ENCODE measurements at regions not wholly inside any gene's neighbourhood (a gene's known extent, or its start where the extent isn't known, plus 50 kb on each side); places are given as distances from the start of the nearest gene placed in this dataset.

- H3K4me1 Mint-ChIP-seq (ENCODE audit: low read depth, unreplicated experiment), result peaks cover 7% of the 10 kb centered on the region
- Histone ChIP-seq H3K27me3 (ENCODE audit: insufficient read depth, low read length) (no peaks in the 10 kb centered on the region), H3K36me3 (ENCODE audit: insufficient read depth, low read length) (no peaks in the 10 kb centered on the region), H3K79me2 (ENCODE audit: insufficient read depth, low read length) (no peaks in the 10 kb centered on the region), H3K4me1 (ENCODE audit: insufficient read depth, low read length) (no peaks in the 10 kb centered on the region), H2AFZ (ENCODE audit: low read depth, low read length) (no peak overlapping the region), H3K4me2 (ENCODE audit: low read length) (no peak overlapping the region), H3K9ac (ENCODE audit: low read length) (no peak overlapping the region), H3K27ac (ENCODE audit: low read depth, low read length) (no peak overlapping the region), H3K9me3 (ENCODE audit: insufficient read depth, low read depth, low read length) (no peaks in the 10 kb centered on the region), H4K20me1 (ENCODE audit: insufficient read depth, low read length) (no peaks in the 10 kb centered on the region), H3K4me3 (ENCODE audit: insufficient read depth, low read depth, low read length) (no peak overlapping the region)
- no peak for TF ChIP-seq EZH2 (IDR thresholded peaks at IDR 0.05; ENCODE audit: insufficient read depth, low read length)
- TF ChIP-seq CTCF (IDR thresholded peaks at IDR 0.05; ENCODE audit: insufficient read depth, low read depth, low read length), result no peak
- no peak overlapping the region for H3K27ac Mint-ChIP-seq (ENCODE audit: unreplicated experiment)
- no peaks in the 10 kb centered on the region for H3K27me3 Mint-ChIP-seq (ENCODE audit: low read depth, unreplicated experiment)
- no peaks in the 10 kb centered on the region for H3K36me3 Mint-ChIP-seq (ENCODE audit: low read depth, unreplicated experiment)
- no peaks in the 10 kb centered on the region for H3K9me3 Mint-ChIP-seq (ENCODE audit: unreplicated experiment)
- no peak overlapping the region for H3K4me3 Mint-ChIP-seq (ENCODE audit: unreplicated experiment)
- DNase-seq (ENCODE audit: low read depth) (no peak), FAIRE-seq (peak; percentile 81)
Observed at GRCh38 chrX:109936598-109936997, 66.3 kb upstream of the TMEM164 start.

- FAIRE-seq (no peak), DNase-seq (ENCODE audit: low read depth) (no peak)
- H3K36me3 Mint-ChIP-seq (ENCODE audit: low read depth, unreplicated experiment), result no peaks in the 10 kb centered on the region
- Histone ChIP-seq H3K27me3 (ENCODE audit: insufficient read depth, low read length) (no peaks in the 10 kb centered on the region), H3K4me2 (ENCODE audit: low read length) (no peak overlapping the region), H3K4me1 (ENCODE audit: insufficient read depth, low read length) (no peaks in the 10 kb centered on the region), H3K27ac (ENCODE audit: low read depth, low read length) (no peak overlapping the region), H4K20me1 (ENCODE audit: insufficient read depth, low read length) (no peaks in the 10 kb centered on the region), H3K9me3 (ENCODE audit: insufficient read depth, low read depth, low read length) (no peaks in the 10 kb centered on the region), H3K9ac (ENCODE audit: low read length) (no peak overlapping the region), H3K79me2 (ENCODE audit: insufficient read depth, low read length) (no peaks in the 10 kb centered on the region), H3K36me3 (ENCODE audit: insufficient read depth, low read length) (no peaks in the 10 kb centered on the region), H2AFZ (ENCODE audit: low read depth, low read length) (no peak overlapping the region), H3K4me3 (ENCODE audit: insufficient read depth, low read depth, low read length) (no peak overlapping the region)
- peaks cover 1% of the 10 kb centered on the region for H3K4me1 Mint-ChIP-seq (ENCODE audit: low read depth, unreplicated experiment)
- no peak overlapping the region for H3K4me3 Mint-ChIP-seq (ENCODE audit: unreplicated experiment)
- H3K9me3 Mint-ChIP-seq (ENCODE audit: unreplicated experiment), result no peaks in the 10 kb centered on the region
- peaks cover 4% of the 10 kb centered on the region for H3K27me3 Mint-ChIP-seq (ENCODE audit: low read depth, unreplicated experiment)
- no peak overlapping the region for H3K27ac Mint-ChIP-seq (ENCODE audit: unreplicated experiment)
- TF ChIP-seq CTCF (IDR thresholded peaks at IDR 0.05; ENCODE audit: insufficient read depth, low read depth, low read length) (no peak), EZH2 (IDR thresholded peaks at IDR 0.05; ENCODE audit: insufficient read depth, low read length) (no peak)
Observed at GRCh38 chrX:109939498-109939897, 63.4 kb upstream of the TMEM164 start.

- no peaks in the 10 kb centered on the region for H3K4me1 Mint-ChIP-seq (ENCODE audit: low read depth, unreplicated experiment)
- no peaks in the 10 kb centered on the region for H3K4me1 ChIP-seq (ENCODE audit: insufficient read depth, low read length)
- H3K9ac ChIP-seq (ENCODE audit: low read length), result no peak overlapping the region
- no peaks in the 10 kb centered on the region for H3K9me3 ChIP-seq (ENCODE audit: insufficient read depth, low read depth, low read length)
- H3K9me3 Mint-ChIP-seq (ENCODE audit: unreplicated experiment), result no peaks in the 10 kb centered on the region
- H2AFZ ChIP-seq (ENCODE audit: low read depth, low read length), result no peak overlapping the region
- H3K27me3 Mint-ChIP-seq (ENCODE audit: low read depth, unreplicated experiment), result peaks cover 4% of the 10 kb centered on the region
- H3K4me3 ChIP-seq (ENCODE audit: insufficient read depth, low read depth, low read length), result no peak overlapping the region
- no peaks in the 10 kb centered on the region for H3K27me3 ChIP-seq (ENCODE audit: insufficient read depth, low read length)
- FAIRE-seq, result peak; percentile 54
- H3K79me2 ChIP-seq (ENCODE audit: insufficient read depth, low read length), result no peaks in the 10 kb centered on the region
- H3K4me2 ChIP-seq (ENCODE audit: low read length), result no peak overlapping the region
- TF ChIP-seq CTCF (IDR thresholded peaks at IDR 0.05; ENCODE audit: insufficient read depth, low read depth, low read length) (no peak), EZH2 (IDR thresholded peaks at IDR 0.05; ENCODE audit: insufficient read depth, low read length) (no peak)
- H3K27ac ChIP-seq (ENCODE audit: low read depth, low read length), result no peak overlapping the region
- H3K36me3 Mint-ChIP-seq (ENCODE audit: low read depth, unreplicated experiment), result no peaks in the 10 kb centered on the region
- H3K36me3 ChIP-seq (ENCODE audit: insufficient read depth, low read length), result no peaks in the 10 kb centered on the region
- DNase-seq (ENCODE audit: low read depth), result peak; percentile 8
- H3K27ac Mint-ChIP-seq (ENCODE audit: unreplicated experiment), result no peak overlapping the region
- no peak overlapping the region for H3K4me3 Mint-ChIP-seq (ENCODE audit: unreplicated experiment)
- H4K20me1 ChIP-seq (ENCODE audit: insufficient read depth, low read length), result no peaks in the 10 kb centered on the region
Observed at GRCh38 chrX:109940411-109940810, 62.5 kb upstream of the TMEM164 start.
